ENCODE measurements at regions not wholly inside any gene's neighbourhood (a gene's known extent, or its start where the extent isn't known, plus 50 kb on each side); places are given as distances from the start of the nearest gene placed in this dataset.

- TF ChIP-seq, protein P1, sequence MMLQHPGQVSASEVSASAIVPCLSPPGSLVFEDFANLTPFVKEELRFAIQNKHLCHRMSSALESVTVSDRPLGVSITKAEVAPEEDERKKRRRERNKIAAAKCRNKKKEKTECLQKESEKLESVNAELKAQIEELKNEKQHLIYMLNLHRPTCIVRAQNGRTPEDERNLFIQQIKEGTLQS (IDR thresholded peaks at IDR 0.05; ENCODE audit: insufficient read depth, low read depth, low read length), result no peak
- TF ChIP-seq NANOG (IDR thresholded peaks at IDR 0.05; ENCODE audit: insufficient read depth, low read depth, low read length, poor library complexity, severe bottlenecking) (peak; percentile 71), RFX5 (IDR thresholded peaks at IDR 0.05; ENCODE audit: borderline replicate concordance, low read depth, low read length) (no peak), KDM5A (IDR thresholded peaks at IDR 0.05; ENCODE audit: low read length) (no peak), YY1 (IDR thresholded peaks at IDR 0.05; ENCODE audit: low read depth, low read length) (0 out of 2 replicates have a peak, but pooled peaks have one; percentile 29), SP4 (IDR thresholded peaks at IDR 0.05; ENCODE audit: low read length) (0 out of 2 replicates have a peak, but pooled peaks have one; percentile 66), MAFK (IDR thresholded peaks at IDR 0.05; ENCODE audit: low read depth, low read length) (no peak), TEAD4 (IDR thresholded peaks at IDR 0.05; ENCODE audit: low read depth, low read length) (peak; percentile 86), POLR2AphosphoS5 (IDR thresholded peaks at IDR 0.05; ENCODE audit: low read depth, low read length) (no peak), CBX5 (IDR thresholded peaks at IDR 0.05; ENCODE audit: low read depth, low read length) (no peak), JUN (IDR thresholded peaks at IDR 0.05; ENCODE audit: low read depth, low read length) (no peak), KDM4A (IDR thresholded peaks at IDR 0.05; ENCODE audit: low read depth, low read length, severe bottlenecking) (no peak), SAP30 (IDR thresholded peaks at IDR 0.05; ENCODE audit: insufficient read depth, insufficient replicate concordance, low read length) (no peak), CHD1 (IDR thresholded peaks at IDR 0.05; ENCODE audit: low read depth, low read length) (no peak), EZH2 (IDR thresholded peaks at IDR 0.05; ENCODE audit: low read depth, low read length, severe bottlenecking) (no peak), FOSL1 (IDR thresholded peaks at IDR 0.05; ENCODE audit: insufficient read depth, low read depth, low read length) (no peak), JUND (IDR thresholded peaks at IDR 0.05; ENCODE audit: low read length) (0 out of 2 replicates have a peak, but pooled peaks have one; percentile 10)
- TF ChIP-seq, protein P2, sequence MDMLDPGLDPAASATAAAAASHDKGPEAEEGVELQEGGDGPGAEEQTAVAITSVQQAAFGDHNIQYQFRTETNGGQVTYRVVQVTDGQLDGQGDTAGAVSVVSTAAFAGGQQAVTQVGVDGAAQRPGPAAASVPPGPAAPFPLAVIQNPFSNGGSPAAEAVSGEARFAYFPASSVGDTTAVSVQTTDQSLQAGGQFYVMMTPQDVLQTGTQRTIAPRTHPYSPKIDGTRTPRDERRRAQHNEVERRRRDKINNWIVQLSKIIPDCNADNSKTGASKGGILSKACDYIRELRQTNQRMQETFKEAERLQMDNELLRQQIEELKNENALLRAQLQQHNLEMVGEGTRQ (IDR thresholded peaks at IDR 0.05; ENCODE audit: low read length), result no peak
- TF ChIP-seq, protein P3, sequence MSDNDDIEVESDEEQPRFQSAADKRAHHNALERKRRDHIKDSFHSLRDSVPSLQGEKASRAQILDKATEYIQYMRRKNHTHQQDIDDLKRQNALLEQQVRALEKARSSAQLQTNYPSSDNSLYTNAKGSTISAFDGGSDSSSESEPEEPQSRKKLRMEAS (IDR thresholded peaks at IDR 0.05), result peak; percentile 9; the same call in 1 of the 2 replicates
- TF ChIP-seq, protein P4, sequence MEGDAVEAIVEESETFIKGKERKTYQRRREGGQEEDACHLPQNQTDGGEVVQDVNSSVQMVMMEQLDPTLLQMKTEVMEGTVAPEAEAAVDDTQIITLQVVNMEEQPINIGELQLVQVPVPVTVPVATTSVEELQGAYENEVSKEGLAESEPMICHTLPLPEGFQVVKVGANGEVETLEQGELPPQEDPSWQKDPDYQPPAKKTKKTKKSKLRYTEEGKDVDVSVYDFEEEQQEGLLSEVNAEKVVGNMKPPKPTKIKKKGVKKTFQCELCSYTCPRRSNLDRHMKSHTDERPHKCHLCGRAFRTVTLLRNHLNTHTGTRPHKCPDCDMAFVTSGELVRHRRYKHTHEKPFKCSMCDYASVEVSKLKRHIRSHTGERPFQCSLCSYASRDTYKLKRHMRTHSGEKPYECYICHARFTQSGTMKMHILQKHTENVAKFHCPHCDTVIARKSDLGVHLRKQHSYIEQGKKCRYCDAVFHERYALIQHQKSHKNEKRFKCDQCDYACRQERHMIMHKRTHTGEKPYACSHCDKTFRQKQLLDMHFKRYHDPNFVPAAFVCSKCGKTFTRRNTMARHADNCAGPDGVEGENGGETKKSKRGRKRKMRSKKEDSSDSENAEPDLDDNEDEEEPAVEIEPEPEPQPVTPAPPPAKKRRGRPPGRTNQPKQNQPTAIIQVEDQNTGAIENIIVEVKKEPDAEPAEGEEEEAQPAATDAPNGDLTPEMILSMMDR (IDR thresholded peaks at IDR 0.05; ENCODE audit: control extremely low read depth in 1 of 3, insufficient read depth in 1 of 3, low read depth in 1 of 3, low read length in 3 of 3), result no peak
Observed at GRCh38 chr13:112161521-112162301, 94.8 kb downstream of the SOX1 start (continued).
